Neural progenitor cell (in vitro differentiated cells): ENCODE measurements at regions not wholly inside any gene's neighbourhood (a gene's known extent, or its start where the extent isn't known, plus 50 kb on each side); places are given as distances from the start of the nearest gene placed in this dataset.
A peak's percentile ranks its signal among the peaks of the same experiment; 100 is the strongest.

Experiments used
- DNase-seq: peaks from one replicate; pipeline ENCODE4 v3.0.0-alpha.2; 2016; ENCODE audit warnings: low spot score
- H2AFZ ChIP-seq: fragments of 200-600 bp; sonication (generic); replicated peaks from 2 replicates; pipeline ENCODE4 v1.6.1; 2016; ENCODE audit warnings: antibody characterized with exemption
- H3F3A ChIP-seq: fragments of 200-600 bp; sonication (generic); 2 replicates; pipeline ENCODE4 v1.6.1; 2016; ENCODE audit warnings: antibody characterized with exemption, low read depth
- H3K27ac ChIP-seq: fragments of 200-600 bp; sonication (generic); 2 replicates; pipeline ENCODE4 v1.5.1; 2016; ENCODE audit warnings: mild to moderate bottlenecking
- H3K27me3 ChIP-seq: fragments of 200-600 bp; sonication (generic); 2 replicates; pipeline ENCODE4 v1.6.1; 2016; ENCODE audit warnings: mild to moderate bottlenecking, moderate library complexity
- H3K36me3 ChIP-seq: fragments of 200-600 bp; sonication (generic); 2 replicates; pipeline ENCODE4 v1.5.1; 2016
- H3K4me1 ChIP-seq: fragments of 200-600 bp; sonication (generic); 2 replicates; pipeline ENCODE4 v1.6.1; 2016; ENCODE audit warnings: mixed run types
- H3K4me2 ChIP-seq: fragments of 200-600 bp; sonication (generic); 2 replicates; pipeline ENCODE4 v1.6.1; 2016
- H3K4me3 ChIP-seq: fragments of 200-600 bp; sonication (generic); 2 replicates; pipeline ENCODE4 v1.5.1; 2016
- H3K79me2 ChIP-seq: fragments of 200-600 bp; sonication (generic); 2 replicates; pipeline ENCODE4 v1.6.1; 2016; ENCODE audit warnings: low read depth
- H3K9ac ChIP-seq: fragments of 200-600 bp; sonication (generic); 2 replicates; pipeline ENCODE4 v1.6.1; 2016
- H3K9me3 ChIP-seq: fragments of 200-600 bp; sonication (generic); 2 replicates; pipeline ENCODE4 v1.5.1; 2016; ENCODE audit warnings: low read depth
- H4K20me1 ChIP-seq: fragments of 200-600 bp; sonication (generic); 2 replicates; pipeline ENCODE4 v1.6.1; 2016; ENCODE audit warnings: low read depth
- H3K27ac Mint-ChIP-seq: 3 replicates; pipeline ENCODE4 v1.8.0; 2021; ENCODE audit warnings: mixed read lengths
- H3K27me3 Mint-ChIP-seq: 2 replicates; pipeline ENCODE4 v1.8.0; 2022; ENCODE audit warnings: low read depth, mild to moderate bottlenecking, inconsistent platforms, moderate library complexity, mixed read lengths; ENCODE audit not compliant: insufficient read depth
- H3K36me3 Mint-ChIP-seq: 3 replicates; pipeline ENCODE4 v1.8.0; 2021; ENCODE audit warnings: mixed read lengths
- H3K4me1 Mint-ChIP-seq: 3 replicates; pipeline ENCODE4 v1.8.0; 2021; ENCODE audit warnings: mixed read lengths
- H3K4me3 Mint-ChIP-seq: 3 replicates; pipeline ENCODE4 v1.8.0; 2021; ENCODE audit warnings: mild to moderate bottlenecking, moderate library complexity, mixed read lengths
- H3K9me3 Mint-ChIP-seq: 3 replicates; pipeline ENCODE4 v1.8.0; 2020; ENCODE audit warnings: mixed read lengths
- EZH2 ChIP-seq: fragments of 200-600 bp; sonication (generic); IDR thresholded peaks from 2 replicates; pipeline ENCODE4 v1.6.1; 2017; ENCODE audit warnings: antibody characterized with exemption, mild to moderate bottlenecking, moderate library complexity
- EZH2phosphoT487 ChIP-seq: fragments of 200-600 bp; sonication (generic); IDR thresholded peaks from 2 replicates; pipeline ENCODE4 v1.6.1; 2017; ENCODE audit warnings: antibody characterized with exemption
- TF ChIP-seq, protein P1 (sequence below): fragments of 200-600 bp; sonication (generic); IDR thresholded peaks from 2 replicates; pipeline ENCODE4 v1.5.1; 2017; ENCODE audit warnings: antibody characterized with exemption, mild to moderate bottlenecking

DNA sequence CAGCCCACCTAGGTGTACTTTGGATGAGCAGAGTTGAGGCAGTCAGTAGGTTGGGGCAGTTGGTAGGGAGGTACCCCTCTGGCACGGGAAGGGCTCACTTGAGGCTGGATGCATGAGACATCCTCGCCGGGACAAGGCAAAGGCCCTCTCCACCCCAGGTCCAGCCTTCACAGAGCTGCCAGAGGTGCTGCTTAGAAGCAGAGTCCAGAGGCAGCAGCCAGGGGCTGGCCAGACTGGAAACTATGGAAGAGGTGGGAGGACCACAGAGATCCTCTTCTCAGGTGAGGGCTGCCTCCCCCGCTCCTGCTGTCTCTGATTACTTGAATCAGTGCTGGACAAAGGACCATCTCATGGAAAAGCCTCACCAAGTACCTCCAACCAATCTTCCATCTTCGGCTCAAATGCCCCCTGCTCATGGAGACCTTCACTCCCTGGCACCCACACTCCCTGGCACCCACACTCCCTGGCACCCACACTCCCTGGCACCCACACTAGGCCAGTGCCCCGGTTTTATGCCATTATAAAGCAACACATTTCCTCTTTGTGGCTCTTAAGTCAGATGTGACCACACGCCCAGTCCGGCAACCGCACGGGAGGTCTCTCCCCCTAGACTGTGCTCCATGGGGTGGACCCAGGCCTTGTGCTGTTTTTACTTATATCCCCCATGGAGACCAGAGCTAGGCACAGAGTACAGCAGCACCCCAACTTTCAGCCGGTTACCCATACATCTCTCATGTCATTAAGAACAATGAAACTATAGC is 100.1 kb downstream of the YTHDF1 start:
- no peaks in the 10 kb centered on the region for H3F3A ChIP-seq
- no peaks in the 10 kb centered on the region for H3K4me1 Mint-ChIP-seq
- H2AFZ ChIP-seq, result no peak overlapping the region
- no peaks in the 10 kb centered on the region for H3K36me3 ChIP-seq
- H3K36me3 Mint-ChIP-seq, result no peaks in the 10 kb centered on the region
- no peak overlapping the region for H3K9ac ChIP-seq
- H3K4me1 ChIP-seq, result no peaks in the 10 kb centered on the region
- no peak overlapping the region for H3K4me3 Mint-ChIP-seq
- no peak overlapping the region for H3K27ac ChIP-seq
- no peak overlapping the region for H3K4me2 ChIP-seq
- H4K20me1 ChIP-seq, result peaks cover 20% of the 10 kb centered on the region
- H3K27me3 ChIP-seq, result peaks cover 67% of the 10 kb centered on the region
- H3K9me3 ChIP-seq, result no peaks in the 10 kb centered on the region
- TF ChIP-seq, protein P1, sequence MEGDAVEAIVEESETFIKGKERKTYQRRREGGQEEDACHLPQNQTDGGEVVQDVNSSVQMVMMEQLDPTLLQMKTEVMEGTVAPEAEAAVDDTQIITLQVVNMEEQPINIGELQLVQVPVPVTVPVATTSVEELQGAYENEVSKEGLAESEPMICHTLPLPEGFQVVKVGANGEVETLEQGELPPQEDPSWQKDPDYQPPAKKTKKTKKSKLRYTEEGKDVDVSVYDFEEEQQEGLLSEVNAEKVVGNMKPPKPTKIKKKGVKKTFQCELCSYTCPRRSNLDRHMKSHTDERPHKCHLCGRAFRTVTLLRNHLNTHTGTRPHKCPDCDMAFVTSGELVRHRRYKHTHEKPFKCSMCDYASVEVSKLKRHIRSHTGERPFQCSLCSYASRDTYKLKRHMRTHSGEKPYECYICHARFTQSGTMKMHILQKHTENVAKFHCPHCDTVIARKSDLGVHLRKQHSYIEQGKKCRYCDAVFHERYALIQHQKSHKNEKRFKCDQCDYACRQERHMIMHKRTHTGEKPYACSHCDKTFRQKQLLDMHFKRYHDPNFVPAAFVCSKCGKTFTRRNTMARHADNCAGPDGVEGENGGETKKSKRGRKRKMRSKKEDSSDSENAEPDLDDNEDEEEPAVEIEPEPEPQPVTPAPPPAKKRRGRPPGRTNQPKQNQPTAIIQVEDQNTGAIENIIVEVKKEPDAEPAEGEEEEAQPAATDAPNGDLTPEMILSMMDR, result no peak
- no peak for TF ChIP-seq EZH2
- TF ChIP-seq EZH2phosphoT487, result no peak
- H3K79me2 ChIP-seq, result no peaks in the 10 kb centered on the region
- H3K9me3 Mint-ChIP-seq, result peaks cover 4% of the 10 kb centered on the region
- no peak overlapping the region for H3K4me3 ChIP-seq
- H3K27me3 Mint-ChIP-seq, result peaks cover 47% of the 10 kb centered on the region
- H3K27ac Mint-ChIP-seq, result no peak overlapping the region
- no peak for DNase-seq

DNA sequence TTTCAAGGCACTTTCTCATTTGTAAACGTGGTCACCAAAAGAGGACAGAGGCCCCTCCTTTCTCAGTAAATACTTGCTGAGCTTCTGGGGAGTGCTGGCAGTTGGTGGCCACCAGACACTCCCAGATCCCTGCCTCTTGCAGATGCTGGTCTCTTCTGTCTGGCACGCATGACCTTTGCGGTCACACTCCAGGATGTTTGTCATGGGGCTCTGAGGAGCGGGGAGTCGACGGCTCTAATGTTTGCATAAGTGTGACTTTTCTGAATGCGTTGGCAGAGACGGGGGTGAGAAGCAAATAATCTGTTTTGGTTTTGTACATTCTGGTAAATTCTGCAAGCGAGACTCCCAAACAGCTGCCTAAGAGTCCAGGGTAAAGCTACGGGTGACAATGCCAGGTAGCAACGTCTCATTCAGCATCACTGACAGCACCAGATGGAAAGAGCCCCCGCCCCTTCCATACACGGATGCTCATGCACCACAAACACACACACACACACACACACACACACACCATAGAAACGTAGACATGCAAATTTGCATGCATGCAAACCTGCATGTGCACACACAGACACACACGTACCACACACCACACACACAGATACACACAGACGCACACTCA is 101.1 kb downstream of the YTHDF1 start:
- peaks cover 47% of the 10 kb centered on the region for H3K27me3 Mint-ChIP-seq
- no peaks in the 10 kb centered on the region for H3K9me3 ChIP-seq
- H3K36me3 Mint-ChIP-seq, result no peaks in the 10 kb centered on the region
- no peaks in the 10 kb centered on the region for H3K4me1 ChIP-seq
- TF ChIP-seq EZH2 (no peak), EZH2phosphoT487 (no peak)
- TF ChIP-seq, protein P1, result no peak
- peaks cover 20% of the 10 kb centered on the region for H4K20me1 ChIP-seq
- no peak overlapping the region for H3K27ac ChIP-seq
- H2AFZ ChIP-seq, result no peak overlapping the region
- H3K4me3 Mint-ChIP-seq, result peak overlapping the region; percentile 29
- peaks cover 73% of the 10 kb centered on the region for H3K27me3 ChIP-seq
- H3K4me1 Mint-ChIP-seq, result no peaks in the 10 kb centered on the region
- no peaks in the 10 kb centered on the region for H3K79me2 ChIP-seq
- no peak overlapping the region for H3K4me2 ChIP-seq
- no peaks in the 10 kb centered on the region for H3F3A ChIP-seq
- no peak overlapping the region for H3K9ac ChIP-seq
- no peaks in the 10 kb centered on the region for H3K36me3 ChIP-seq
- no peak overlapping the region for H3K27ac Mint-ChIP-seq
- H3K9me3 Mint-ChIP-seq, result peaks cover 4% of the 10 kb centered on the region
- DNase-seq, result no peak
- H3K4me3 ChIP-seq, result no peak overlapping the region

DNA sequence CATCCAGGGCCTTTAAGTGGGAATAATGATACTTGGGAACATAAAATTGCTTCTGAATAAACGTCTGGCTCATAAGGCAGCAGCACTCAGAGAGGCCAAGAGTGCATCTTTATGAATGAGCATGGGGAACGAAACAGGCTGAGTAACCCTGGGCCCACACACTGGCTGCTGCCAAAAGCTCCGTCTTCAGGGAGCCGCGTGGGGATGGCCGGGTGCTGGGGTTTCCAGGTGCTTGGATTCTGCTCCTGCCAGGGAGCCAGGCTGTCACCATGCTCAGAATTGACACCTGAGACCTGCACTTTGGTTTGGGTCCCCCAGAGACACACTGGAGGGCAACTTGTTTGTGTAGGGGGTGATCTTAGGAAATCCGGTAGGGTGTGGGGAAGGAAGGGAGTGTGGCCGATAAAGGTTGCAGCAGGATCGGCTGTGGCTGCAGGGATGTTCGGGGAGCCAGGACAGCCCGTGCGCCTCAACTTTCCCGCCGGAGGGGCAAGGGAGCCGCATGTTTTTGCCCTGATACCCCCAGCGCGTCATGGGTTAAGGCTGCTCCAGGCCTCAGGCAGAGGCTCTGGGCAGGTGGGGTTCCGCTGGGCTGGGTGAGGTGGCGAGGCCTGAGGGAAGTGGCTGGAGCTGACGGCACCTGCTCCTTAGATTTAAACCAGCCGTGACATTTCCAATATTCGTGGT is 101.8 kb downstream of the YTHDF1 start:
- Histone ChIP-seq H3K4me3 (no peak overlapping the region), H3K27me3 (peaks cover 80% of the 10 kb centered on the region), H3F3A (no peaks in the 10 kb centered on the region), H3K4me2 (no peak overlapping the region), H3K36me3 (no peaks in the 10 kb centered on the region), H4K20me1 (peaks cover 20% of the 10 kb centered on the region), H3K9ac (no peak overlapping the region), H3K27ac (no peak overlapping the region), H3K79me2 (no peaks in the 10 kb centered on the region), H3K9me3 (no peaks in the 10 kb centered on the region), H2AFZ (no peak overlapping the region), H3K4me1 (no peaks in the 10 kb centered on the region)
- H3K27ac Mint-ChIP-seq, result no peak overlapping the region
- H3K4me1 Mint-ChIP-seq, result no peaks in the 10 kb centered on the region
- no peak overlapping the region for H3K4me3 Mint-ChIP-seq
- H3K9me3 Mint-ChIP-seq, result peaks cover 4% of the 10 kb centered on the region
- DNase-seq, result no peak
- no peak for TF ChIP-seq EZH2phosphoT487
- TF ChIP-seq, protein P1, result no peak
- TF ChIP-seq EZH2, result no peak
- H3K27me3 Mint-ChIP-seq, result peaks cover 43% of the 10 kb centered on the region
- no peaks in the 10 kb centered on the region for H3K36me3 Mint-ChIP-seq
